ENCODE measurements at regions not wholly inside any gene's neighbourhood (a gene's known extent, or its start where the extent isn't known, plus 50 kb on each side); places are given as distances from the start of the nearest gene placed in this dataset.
"Not testable (repeated sequence)": the region's sequence is repeated elsewhere in the genome, so short reads cannot be mapped to it uniquely, and the experiment has no call there.

GRCh38 chr2:67294218-67294617, 102.9 kb upstream of the ETAA1 start:
- no peak for DNase-seq (ENCODE audit: low spot score)

- DNase-seq (ENCODE audit: low spot score), result no peak
Measured at GRCh38 chr2:67295406-67295805, 101.7 kb upstream of the ETAA1 start.

GRCh38 chr2:67295851-67296250, 101.3 kb upstream of the ETAA1 start:
- no peak for DNase-seq (ENCODE audit: low spot score)

- DNase-seq (ENCODE audit: low spot score), result no peak
Measured at GRCh38 chr2:67304300-67304890, 92.7 kb upstream of the ETAA1 start.

- no peak for DNase-seq (ENCODE audit: low spot score)
Measured at GRCh38 chr2:67309281-67309680, 87.9 kb upstream of the ETAA1 start.

GRCh38 chr2:67311536-67311935, 85.6 kb upstream of the ETAA1 start:
- DNase-seq (ENCODE audit: low spot score), result no peak

- DNase-seq (ENCODE audit: low spot score), result no peak
Measured at GRCh38 chr2:67312871-67313270, 84.3 kb upstream of the ETAA1 start.

- DNase-seq (ENCODE audit: low spot score), result no peak
Measured at GRCh38 chr2:67313536-67313935, 83.6 kb upstream of the ETAA1 start.

GRCh38 chr2:67318031-67318430, 79.1 kb upstream of the ETAA1 start:
- DNase-seq (ENCODE audit: low spot score), result no peak

- DNase-seq (ENCODE audit: low spot score), result no peak
Measured at GRCh38 chr2:67318563-67318962, 78.6 kb upstream of the ETAA1 start.

- DNase-seq (ENCODE audit: low spot score), result no peak
Measured at GRCh38 chr2:67318993-67319481, 78.1 kb upstream of the ETAA1 start.

GRCh38 chr2:67320861-67321587, 76.1 kb upstream of the ETAA1 start:
- DNase-seq (ENCODE audit: low spot score), result no peak

GRCh38 chr2:67321588-67321903, 75.6 kb upstream of the ETAA1 start:
- DNase-seq (ENCODE audit: low spot score), result no peak

- DNase-seq (ENCODE audit: low spot score), result peak; percentile 6
Measured at GRCh38 chr2:67322353-67323001, 74.7 kb upstream of the ETAA1 start.

- no peak for DNase-seq (ENCODE audit: low spot score)
Measured at GRCh38 chr2:67323209-67323991, 73.7 kb upstream of the ETAA1 start.

GRCh38 chr2:67329513-67329912, 67.6 kb upstream of the ETAA1 start:
- DNase-seq (ENCODE audit: low spot score), result no peak

GRCh38 chr2:67329951-67330350, 67.2 kb upstream of the ETAA1 start:
- no peak for DNase-seq (ENCODE audit: low spot score)

GRCh38 chr2:67331419-67332086, 65.6 kb upstream of the ETAA1 start:
- DNase-seq (ENCODE audit: low spot score), result not testable (repeated sequence)

GRCh38 chr2:67337903-67338302, 59.2 kb upstream of the ETAA1 start:
- no peak for DNase-seq (ENCODE audit: low spot score)

GRCh38 chr2:67338601-67339233, 58.4 kb upstream of the ETAA1 start:
- DNase-seq (ENCODE audit: low spot score), result no peak

- DNase-seq (ENCODE audit: low spot score), result no peak
Measured at GRCh38 chr2:67339234-67339885, 57.8 kb upstream of the ETAA1 start.

Measured in GM03348 (cell line).